Type B pancreatic cell (in vitro differentiated cells): ENCODE measurements at regions not wholly inside any gene's neighbourhood (a gene's known extent, or its start where the extent isn't known, plus 50 kb on each side); places are given as distances from the start of the nearest gene placed in this dataset.
"Not testable (repeated sequence)": the region's sequence is repeated elsewhere in the genome, so short reads cannot be mapped to it uniquely, and the experiment has no call there.

Experiments used
- DNase-seq: peaks from one replicate; pipeline ENCODE4 v3.0.0; 2021; ENCODE audit warnings: mixed read lengths; ENCODE audit not compliant: unreplicated experiment; ENCODE audit errors: extremely low spot score
- H3K27ac Mint-ChIP-seq: 2 replicates; pipeline ENCODE4 v1.8.0; 2021; ENCODE audit warnings: mild to moderate bottlenecking, mixed read lengths
- H3K27me3 Mint-ChIP-seq: 2 replicates; pipeline ENCODE4 v1.8.0; 2021; ENCODE audit warnings: mixed read lengths
- H3K36me3 Mint-ChIP-seq: 2 replicates; pipeline ENCODE4 v1.8.0; 2021; ENCODE audit warnings: mixed read lengths
- H3K4me1 Mint-ChIP-seq: one replicate; pipeline ENCODE4 v1.8.0; 2021; ENCODE audit warnings: mixed read lengths; ENCODE audit not compliant: unreplicated experiment
- H3K4me3 Mint-ChIP-seq: 2 replicates; pipeline ENCODE4 v1.8.0; 2021; ENCODE audit warnings: mild to moderate bottlenecking, mixed read lengths
- H3K9me3 Mint-ChIP-seq: 2 replicates; pipeline ENCODE4 v1.8.0; 2021; ENCODE audit warnings: mixed read lengths
- CTCF ChIP-seq: fragments of 200-600 bp; sonication (generic); conservative IDR thresholded peaks from 2 replicates; pipeline ENCODE4 v1.5.0; 2021; ENCODE audit warnings: antibody characterized with exemption, mild to moderate bottlenecking

- no peak for TF ChIP-seq CTCF
- no peaks in the 10 kb centered on the region for H3K9me3 Mint-ChIP-seq
- H3K4me3 Mint-ChIP-seq = no peak overlapping the region
- no peak for DNase-seq
- no peak overlapping the region for H3K27ac Mint-ChIP-seq
- H3K27me3 Mint-ChIP-seq = peaks cover 6% of the 10 kb centered on the region
- H3K36me3 Mint-ChIP-seq = no peaks in the 10 kb centered on the region
- H3K4me1 Mint-ChIP-seq = peaks cover 20% of the 10 kb centered on the region
Observed at GRCh38 chr9:108775901-108776306, 79.9 kb downstream of the ACTL7B start.

GRCh38 chr9:108774088-108774487, 81.7 kb downstream of the ACTL7B start:
- H3K36me3 Mint-ChIP-seq, H3K27ac Mint-ChIP-seq, H3K4me3 Mint-ChIP-seq, DNase-seq, H3K27me3 Mint-ChIP-seq, H3K9me3 Mint-ChIP-seq: not testable (repeated sequence)
- peaks cover 13% of the 10 kb centered on the region for H3K4me1 Mint-ChIP-seq

- DNase-seq = no peak
- Mint-ChIP-seq H3K27me3 (no peaks in the 10 kb centered on the region), H3K9me3 (no peaks in the 10 kb centered on the region), H3K36me3 (no peaks in the 10 kb centered on the region), H3K4me1 (peaks cover 9% of the 10 kb centered on the region), H3K27ac (no peak overlapping the region), H3K4me3 (no peak overlapping the region)
- no peak for TF ChIP-seq CTCF
Observed at GRCh38 chr9:108772301-108772894, 83.4 kb downstream of the ACTL7B start.

- no peak for TF ChIP-seq CTCF
- Mint-ChIP-seq H3K4me1 (no peaks in the 10 kb centered on the region), H3K27ac (no peak overlapping the region), H3K4me3 (no peak overlapping the region), H3K27me3 (no peaks in the 10 kb centered on the region), H3K9me3 (no peaks in the 10 kb centered on the region), H3K36me3 (no peaks in the 10 kb centered on the region)
- no peak for DNase-seq
Observed at GRCh38 chr9:108768744-108769143, 87.0 kb downstream of the ACTL7B start.

- H3K4me1 Mint-ChIP-seq = no peaks in the 10 kb centered on the region
- H3K27ac Mint-ChIP-seq = no peak overlapping the region
- H3K9me3 Mint-ChIP-seq = no peaks in the 10 kb centered on the region
- H3K36me3 Mint-ChIP-seq = no peaks in the 10 kb centered on the region
- H3K4me3 Mint-ChIP-seq = no peak overlapping the region
- DNase-seq = no peak
- H3K27me3 Mint-ChIP-seq = no peaks in the 10 kb centered on the region
- TF ChIP-seq CTCF = no peak
Observed at GRCh38 chr9:108766626-108767161, 89.1 kb downstream of the ACTL7B start.

GRCh38 chr9:108765265-108765664, 90.5 kb downstream of the ACTL7B start:
- Mint-ChIP-seq H3K4me1 (no peaks in the 10 kb centered on the region), H3K27me3 (no peaks in the 10 kb centered on the region), H3K27ac (no peak overlapping the region), H3K9me3 (no peaks in the 10 kb centered on the region), H3K4me3 (no peak overlapping the region), H3K36me3 (no peaks in the 10 kb centered on the region)
- TF ChIP-seq CTCF = no peak
- DNase-seq = no peak
